Chondrocyte (in vitro differentiated cells): ENCODE measurements at regions not wholly inside any gene's neighbourhood (a gene's known extent, or its start where the extent isn't known, plus 50 kb on each side); places are given as distances from the start of the nearest gene placed in this dataset.

Source experiments
- DNase-seq: peaks from one replicate; pipeline ENCODE4 v3.0.0; 2021; ENCODE audit warnings: mixed read lengths, low spot score
- H3K27ac Mint-ChIP-seq: one replicate; pipeline ENCODE4 v1.8.0; 2021; ENCODE audit warnings: mild to moderate bottlenecking, moderate library complexity, mixed read lengths; ENCODE audit not compliant: unreplicated experiment
- H3K27me3 Mint-ChIP-seq: 2 replicates; pipeline ENCODE4 v1.8.0; 2021; ENCODE audit warnings: low read depth, mixed read lengths
- H3K36me3 Mint-ChIP-seq: 2 replicates; pipeline ENCODE4 v1.8.0; 2021; ENCODE audit warnings: low read depth, mixed read lengths
- H3K4me1 Mint-ChIP-seq: 2 replicates; pipeline ENCODE4 v1.8.0; 2021; ENCODE audit warnings: low read depth, mild to moderate bottlenecking, mixed read lengths
- H3K4me3 Mint-ChIP-seq: one replicate; pipeline ENCODE4 v1.8.0; 2021; ENCODE audit warnings: mild to moderate bottlenecking, moderate library complexity, mixed read lengths; ENCODE audit not compliant: unreplicated experiment
- H3K9me3 Mint-ChIP-seq: 2 replicates; pipeline ENCODE4 v1.8.0; 2021; ENCODE audit warnings: low read depth, mixed read lengths
- CTCF ChIP-seq: fragments of 200-600 bp; sonication (generic); IDR thresholded peaks from 2 replicates; pipeline ENCODE4 v1.5.0; 2021; ENCODE audit warnings: antibody characterized with exemption, mild to moderate bottlenecking, moderate library complexity

- no peak for DNase-seq
These were observed 699.9 kb downstream of the MTRR start for GRCh38 chr5:8568858-8569257.

GRCh38 chr5:8570528-8570927, 701.6 kb downstream of the MTRR start:
- DNase-seq: no peak
- no peak for TF ChIP-seq CTCF
- H3K27me3 Mint-ChIP-seq: no peaks in the 10 kb centered on the region
- H3K4me3 Mint-ChIP-seq: no peak overlapping the region
- no peaks in the 10 kb centered on the region for H3K4me1 Mint-ChIP-seq
- H3K9me3 Mint-ChIP-seq: no peaks in the 10 kb centered on the region
- H3K27ac Mint-ChIP-seq: no peak overlapping the region
- H3K36me3 Mint-ChIP-seq: no peaks in the 10 kb centered on the region

More at GRCh38 chr5:8568858-8569257, 699.9 kb downstream of the MTRR start:
- no peaks in the 10 kb centered on the region for H3K9me3 Mint-ChIP-seq
- H3K27ac Mint-ChIP-seq: no peak overlapping the region
- no peaks in the 10 kb centered on the region for H3K4me1 Mint-ChIP-seq
- no peaks in the 10 kb centered on the region for H3K27me3 Mint-ChIP-seq
- TF ChIP-seq CTCF: no peak
- H3K4me3 Mint-ChIP-seq: no peak overlapping the region
- no peaks in the 10 kb centered on the region for H3K36me3 Mint-ChIP-seq

- H3K4me3 Mint-ChIP-seq: no peak overlapping the region
- H3K27me3 Mint-ChIP-seq: no peaks in the 10 kb centered on the region
- H3K4me1 Mint-ChIP-seq: no peaks in the 10 kb centered on the region
- no peaks in the 10 kb centered on the region for H3K9me3 Mint-ChIP-seq
- no peak for DNase-seq
- TF ChIP-seq CTCF: no peak
- no peaks in the 10 kb centered on the region for H3K36me3 Mint-ChIP-seq
- H3K27ac Mint-ChIP-seq: no peak overlapping the region
These were observed 707.2 kb downstream of the MTRR start for GRCh38 chr5:8576178-8576577.

GRCh38 chr5:8577792-8578191, 708.8 kb downstream of the MTRR start:
- H3K27me3 Mint-ChIP-seq: no peaks in the 10 kb centered on the region
- H3K9me3 Mint-ChIP-seq: no peaks in the 10 kb centered on the region
- no peak for TF ChIP-seq CTCF
- no peak for DNase-seq
- H3K36me3 Mint-ChIP-seq: no peaks in the 10 kb centered on the region
- H3K4me1 Mint-ChIP-seq: no peaks in the 10 kb centered on the region
- no peak overlapping the region for H3K27ac Mint-ChIP-seq
- H3K4me3 Mint-ChIP-seq: no peak overlapping the region

- H3K4me3 Mint-ChIP-seq: no peak overlapping the region
- no peak for TF ChIP-seq CTCF
- H3K4me1 Mint-ChIP-seq: no peaks in the 10 kb centered on the region
- no peaks in the 10 kb centered on the region for H3K27me3 Mint-ChIP-seq
- no peak for DNase-seq
- H3K9me3 Mint-ChIP-seq: no peaks in the 10 kb centered on the region
- H3K36me3 Mint-ChIP-seq: no peaks in the 10 kb centered on the region
- H3K27ac Mint-ChIP-seq: no peak overlapping the region
These were observed 711.4 kb downstream of the MTRR start for GRCh38 chr5:8580298-8580697.
